ENCODE measurements at regions not wholly inside any gene's neighbourhood (a gene's known extent, or its start where the extent isn't known, plus 50 kb on each side); places are given as distances from the start of the nearest gene placed in this dataset.

DNA sequence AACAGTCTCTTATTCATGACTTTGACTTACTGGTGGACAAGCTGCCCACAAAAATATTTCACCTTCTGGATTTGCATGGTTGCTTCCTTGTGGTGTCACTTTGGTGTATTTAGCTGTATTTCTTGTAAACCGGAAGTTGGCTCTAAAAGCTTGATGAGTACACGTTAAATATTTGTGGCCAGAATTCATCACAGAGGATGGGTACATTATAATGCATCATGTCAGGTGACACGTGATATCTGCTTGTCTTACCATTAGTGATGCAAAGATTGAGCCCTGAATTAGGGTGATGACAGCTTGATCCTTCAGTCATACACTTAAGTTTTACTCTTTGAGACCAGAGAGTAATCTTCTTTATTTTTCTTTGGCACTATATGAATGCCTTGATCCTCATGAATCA lies 188.3 kb upstream of the RPS6KA3 start:
- Histone ChIP-seq H4K20me1 (ENCODE audit: insufficient read depth, low read length, poor library complexity, severe bottlenecking) (no peaks in the 10 kb centered on the region), H3K4me1 (ENCODE audit: insufficient read depth, low read length, poor library complexity, severe bottlenecking) (peaks cover 6% of the 10 kb centered on the region), H2AFZ (ENCODE audit: low read length) (no peak overlapping the region), H3K4me3 (ENCODE audit: low read length, poor library complexity, severe bottlenecking) (no peak overlapping the region), H3K4me2 (ENCODE audit: low read depth, low read length, poor library complexity, severe bottlenecking) (no peak overlapping the region), H3K27me3 (ENCODE audit: insufficient read depth, low read length, poor library complexity, severe bottlenecking) (no peaks in the 10 kb centered on the region), H3K9me2 (replicated peaks; ENCODE audit: low read depth, low read length) (no peaks in the 10 kb centered on the region), H3K9ac (ENCODE audit: low read depth, low read length, poor library complexity, severe bottlenecking) (no peak overlapping the region), H3F3A (ENCODE audit: low read depth) (no peaks in the 10 kb centered on the region), H3K79me2 (ENCODE audit: insufficient read depth, low read length) (no peaks in the 10 kb centered on the region), H3K36me3 (ENCODE audit: insufficient read depth, low read length) (no peaks in the 10 kb centered on the region), H3K9me3 (ENCODE audit: insufficient read depth, low read depth, low read length) (no peaks in the 10 kb centered on the region)
- TF ChIP-seq, protein P1, sequence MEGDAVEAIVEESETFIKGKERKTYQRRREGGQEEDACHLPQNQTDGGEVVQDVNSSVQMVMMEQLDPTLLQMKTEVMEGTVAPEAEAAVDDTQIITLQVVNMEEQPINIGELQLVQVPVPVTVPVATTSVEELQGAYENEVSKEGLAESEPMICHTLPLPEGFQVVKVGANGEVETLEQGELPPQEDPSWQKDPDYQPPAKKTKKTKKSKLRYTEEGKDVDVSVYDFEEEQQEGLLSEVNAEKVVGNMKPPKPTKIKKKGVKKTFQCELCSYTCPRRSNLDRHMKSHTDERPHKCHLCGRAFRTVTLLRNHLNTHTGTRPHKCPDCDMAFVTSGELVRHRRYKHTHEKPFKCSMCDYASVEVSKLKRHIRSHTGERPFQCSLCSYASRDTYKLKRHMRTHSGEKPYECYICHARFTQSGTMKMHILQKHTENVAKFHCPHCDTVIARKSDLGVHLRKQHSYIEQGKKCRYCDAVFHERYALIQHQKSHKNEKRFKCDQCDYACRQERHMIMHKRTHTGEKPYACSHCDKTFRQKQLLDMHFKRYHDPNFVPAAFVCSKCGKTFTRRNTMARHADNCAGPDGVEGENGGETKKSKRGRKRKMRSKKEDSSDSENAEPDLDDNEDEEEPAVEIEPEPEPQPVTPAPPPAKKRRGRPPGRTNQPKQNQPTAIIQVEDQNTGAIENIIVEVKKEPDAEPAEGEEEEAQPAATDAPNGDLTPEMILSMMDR (conservative IDR thresholded peaks at IDR 0.05; ENCODE audit: low read length), result no peak
- TF ChIP-seq EZH2phosphoT487 (IDR thresholded peaks at IDR 0.05; ENCODE audit: borderline replicate concordance), result no peak

DNA sequence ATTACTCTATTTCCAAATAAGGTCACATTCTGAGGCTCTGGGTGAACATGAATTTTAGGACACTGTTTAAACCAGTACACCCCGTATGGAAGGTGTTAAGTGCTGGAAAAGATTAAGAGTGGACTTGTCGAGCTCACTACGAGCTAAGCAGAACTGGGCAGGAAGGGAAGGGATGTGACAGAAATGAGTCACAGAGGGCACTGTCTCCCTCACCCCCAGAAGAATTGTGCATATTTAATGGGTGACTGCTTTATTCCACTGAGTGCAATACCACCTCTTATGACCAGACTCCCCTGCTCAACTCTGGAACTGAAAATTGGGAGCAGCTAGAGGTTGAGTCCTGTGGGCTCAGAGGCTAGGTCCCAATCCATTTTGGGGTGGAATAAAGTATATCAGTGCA lies 187.4 kb upstream of the RPS6KA3 start:
- no peaks in the 10 kb centered on the region for H3K9me3 ChIP-seq (ENCODE audit: insufficient read depth, low read depth, low read length)
- H2AFZ ChIP-seq (ENCODE audit: low read length), result no peak overlapping the region; the same call in 1 of the 2 replicates
- H3K27me3 ChIP-seq (ENCODE audit: insufficient read depth, low read length, poor library complexity, severe bottlenecking), result no peaks in the 10 kb centered on the region
- no peak overlapping the region for H3K4me2 ChIP-seq (ENCODE audit: low read depth, low read length, poor library complexity, severe bottlenecking)
- H3K9ac ChIP-seq (ENCODE audit: low read depth, low read length, poor library complexity, severe bottlenecking), result no peak overlapping the region
- H3K79me2 ChIP-seq (ENCODE audit: insufficient read depth, low read length), result no peaks in the 10 kb centered on the region
- H3K9me2 ChIP-seq (replicated peaks; ENCODE audit: low read depth, low read length), result no peaks in the 10 kb centered on the region
- no peak for TF ChIP-seq EZH2phosphoT487 (IDR thresholded peaks at IDR 0.05; ENCODE audit: borderline replicate concordance)
- TF ChIP-seq, protein P1 (conservative IDR thresholded peaks at IDR 0.05; ENCODE audit: low read length), result no peak
- H3K36me3 ChIP-seq (ENCODE audit: insufficient read depth, low read length), result no peaks in the 10 kb centered on the region
- H3K4me3 ChIP-seq (ENCODE audit: low read length, poor library complexity, severe bottlenecking), result no peak overlapping the region
- no peaks in the 10 kb centered on the region for H3F3A ChIP-seq (ENCODE audit: low read depth)
- no peaks in the 10 kb centered on the region for H4K20me1 ChIP-seq (ENCODE audit: insufficient read depth, low read length, poor library complexity, severe bottlenecking)
- no peaks in the 10 kb centered on the region for H3K4me1 ChIP-seq (ENCODE audit: insufficient read depth, low read length, poor library complexity, severe bottlenecking)

DNA sequence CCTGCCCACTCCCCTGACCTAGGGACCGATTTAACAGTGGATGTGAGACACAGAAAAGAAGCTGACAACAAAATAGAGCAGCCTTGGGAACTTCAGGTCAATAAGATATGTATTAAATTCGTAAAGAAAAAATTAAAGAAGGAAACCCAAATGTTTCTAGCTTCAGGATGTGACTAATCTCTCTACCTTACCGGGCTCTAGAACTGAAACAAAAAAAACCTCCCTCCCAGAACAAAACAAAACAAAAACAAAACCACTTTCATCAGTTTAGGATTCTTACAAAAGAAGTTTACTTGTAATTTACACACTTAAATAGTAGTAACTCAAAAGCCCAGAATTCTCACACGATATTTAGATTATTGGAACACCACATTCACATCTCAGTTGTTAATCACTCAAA lies 185.8 kb upstream of the RPS6KA3 start:
- Histone ChIP-seq H3F3A (ENCODE audit: low read depth) (no peaks in the 10 kb centered on the region), H3K4me2 (ENCODE audit: low read depth, low read length, poor library complexity, severe bottlenecking) (no peak overlapping the region), H2AFZ (ENCODE audit: low read length) (peak overlapping the region; percentile 52; the same call in 1 of the 2 replicates), H3K9me3 (ENCODE audit: insufficient read depth, low read depth, low read length) (no peaks in the 10 kb centered on the region), H3K4me1 (ENCODE audit: insufficient read depth, low read length, poor library complexity, severe bottlenecking) (no peaks in the 10 kb centered on the region), H4K20me1 (ENCODE audit: insufficient read depth, low read length, poor library complexity, severe bottlenecking) (no peaks in the 10 kb centered on the region), H3K9me2 (replicated peaks; ENCODE audit: low read depth, low read length) (no peaks in the 10 kb centered on the region), H3K9ac (ENCODE audit: low read depth, low read length, poor library complexity, severe bottlenecking) (no peak overlapping the region), H3K4me3 (ENCODE audit: low read length, poor library complexity, severe bottlenecking) (no peak overlapping the region), H3K36me3 (ENCODE audit: insufficient read depth, low read length) (no peaks in the 10 kb centered on the region), H3K79me2 (ENCODE audit: insufficient read depth, low read length) (no peaks in the 10 kb centered on the region), H3K27me3 (ENCODE audit: insufficient read depth, low read length, poor library complexity, severe bottlenecking) (no peaks in the 10 kb centered on the region)
- TF ChIP-seq, protein P1 (conservative IDR thresholded peaks at IDR 0.05; ENCODE audit: low read length), result no peak
- TF ChIP-seq EZH2phosphoT487 (IDR thresholded peaks at IDR 0.05; ENCODE audit: borderline replicate concordance), result no peak
